ENCODE measurements at regions not wholly inside any gene's neighbourhood (a gene's known extent, or its start where the extent isn't known, plus 50 kb on each side); places are given as distances from the start of the nearest gene placed in this dataset.

DNA sequence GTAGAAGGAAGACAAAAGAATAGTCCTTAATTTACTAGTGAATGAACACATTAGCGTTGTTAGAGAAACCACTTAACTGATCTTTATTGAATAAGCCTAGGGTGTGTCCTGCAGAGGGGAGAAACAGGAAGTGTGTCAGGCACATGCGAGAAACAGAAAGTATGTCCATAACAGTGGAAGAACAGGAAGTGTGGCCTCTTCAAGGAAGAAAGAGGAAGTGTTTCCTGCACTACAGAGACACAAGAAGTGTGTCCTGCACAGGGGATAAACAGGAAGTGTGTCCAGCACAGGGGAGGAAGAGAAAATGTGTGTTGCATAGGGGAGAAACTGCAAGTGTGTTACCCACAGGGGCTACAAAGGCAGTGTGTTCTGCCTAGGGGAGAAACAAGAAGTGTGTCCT, 539.6 kb upstream of the PRKX start:
- TF ChIP-seq, protein P1, sequence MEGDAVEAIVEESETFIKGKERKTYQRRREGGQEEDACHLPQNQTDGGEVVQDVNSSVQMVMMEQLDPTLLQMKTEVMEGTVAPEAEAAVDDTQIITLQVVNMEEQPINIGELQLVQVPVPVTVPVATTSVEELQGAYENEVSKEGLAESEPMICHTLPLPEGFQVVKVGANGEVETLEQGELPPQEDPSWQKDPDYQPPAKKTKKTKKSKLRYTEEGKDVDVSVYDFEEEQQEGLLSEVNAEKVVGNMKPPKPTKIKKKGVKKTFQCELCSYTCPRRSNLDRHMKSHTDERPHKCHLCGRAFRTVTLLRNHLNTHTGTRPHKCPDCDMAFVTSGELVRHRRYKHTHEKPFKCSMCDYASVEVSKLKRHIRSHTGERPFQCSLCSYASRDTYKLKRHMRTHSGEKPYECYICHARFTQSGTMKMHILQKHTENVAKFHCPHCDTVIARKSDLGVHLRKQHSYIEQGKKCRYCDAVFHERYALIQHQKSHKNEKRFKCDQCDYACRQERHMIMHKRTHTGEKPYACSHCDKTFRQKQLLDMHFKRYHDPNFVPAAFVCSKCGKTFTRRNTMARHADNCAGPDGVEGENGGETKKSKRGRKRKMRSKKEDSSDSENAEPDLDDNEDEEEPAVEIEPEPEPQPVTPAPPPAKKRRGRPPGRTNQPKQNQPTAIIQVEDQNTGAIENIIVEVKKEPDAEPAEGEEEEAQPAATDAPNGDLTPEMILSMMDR (IDR thresholded peaks at IDR 0.05) = no peak
- TF ChIP-seq POLR2AphosphoS5 (IDR thresholded peaks at IDR 0.05) = no peak
